ENCODE measurements at regions not wholly inside any gene's neighbourhood (a gene's known extent, or its start where the extent isn't known, plus 50 kb on each side); places are given as distances from the start of the nearest gene placed in this dataset.

DNA sequence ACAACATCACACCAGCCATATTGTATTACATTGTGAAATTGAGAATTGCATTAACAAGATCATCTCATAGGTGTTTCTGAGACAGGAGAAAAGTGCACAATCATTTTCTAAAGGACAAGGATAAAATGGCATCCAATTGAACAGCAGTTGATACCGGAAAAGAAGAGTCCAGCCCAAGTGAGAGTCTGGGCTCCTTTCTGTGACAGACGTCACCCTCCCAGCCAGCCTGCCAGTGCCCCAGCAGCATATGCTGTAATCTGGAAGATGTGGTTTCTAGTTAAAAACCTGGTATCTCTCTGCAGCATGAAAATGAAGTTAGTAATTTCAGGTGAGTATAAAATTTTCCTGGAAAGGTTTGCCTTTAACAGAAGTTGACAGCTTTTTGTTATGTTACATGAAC is 1531.7 kb upstream of the PIK3C3 start:
- WGBS, 3 donors = 72 to 89% (median 73%) methylated on average over 2 of the region's 2 CpGs
- Histone ChIP-seq H3K36me3 (no peaks in the 10 kb centered on the region), H3K4me3 (no peak overlapping the region), H3K27me3 (no peaks in the 10 kb centered on the region), H3K27ac (no peak overlapping the region), H3K9me3 (no peaks in the 10 kb centered on the region), H3K4me1 (ENCODE audit: insufficient read depth) (no peaks in the 10 kb centered on the region)
- intact Hi-C loops (cut with DNase I) = no loop called here
- DNase-seq = no peak
- TF ChIP-seq EP300 (IDR thresholded peaks at IDR 0.05) (no peak), POLR2A (IDR thresholded peaks at IDR 0.05) (no peak)
- TF ChIP-seq, protein P1, sequence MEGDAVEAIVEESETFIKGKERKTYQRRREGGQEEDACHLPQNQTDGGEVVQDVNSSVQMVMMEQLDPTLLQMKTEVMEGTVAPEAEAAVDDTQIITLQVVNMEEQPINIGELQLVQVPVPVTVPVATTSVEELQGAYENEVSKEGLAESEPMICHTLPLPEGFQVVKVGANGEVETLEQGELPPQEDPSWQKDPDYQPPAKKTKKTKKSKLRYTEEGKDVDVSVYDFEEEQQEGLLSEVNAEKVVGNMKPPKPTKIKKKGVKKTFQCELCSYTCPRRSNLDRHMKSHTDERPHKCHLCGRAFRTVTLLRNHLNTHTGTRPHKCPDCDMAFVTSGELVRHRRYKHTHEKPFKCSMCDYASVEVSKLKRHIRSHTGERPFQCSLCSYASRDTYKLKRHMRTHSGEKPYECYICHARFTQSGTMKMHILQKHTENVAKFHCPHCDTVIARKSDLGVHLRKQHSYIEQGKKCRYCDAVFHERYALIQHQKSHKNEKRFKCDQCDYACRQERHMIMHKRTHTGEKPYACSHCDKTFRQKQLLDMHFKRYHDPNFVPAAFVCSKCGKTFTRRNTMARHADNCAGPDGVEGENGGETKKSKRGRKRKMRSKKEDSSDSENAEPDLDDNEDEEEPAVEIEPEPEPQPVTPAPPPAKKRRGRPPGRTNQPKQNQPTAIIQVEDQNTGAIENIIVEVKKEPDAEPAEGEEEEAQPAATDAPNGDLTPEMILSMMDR (IDR thresholded peaks at IDR 0.05) = no peak

DNA sequence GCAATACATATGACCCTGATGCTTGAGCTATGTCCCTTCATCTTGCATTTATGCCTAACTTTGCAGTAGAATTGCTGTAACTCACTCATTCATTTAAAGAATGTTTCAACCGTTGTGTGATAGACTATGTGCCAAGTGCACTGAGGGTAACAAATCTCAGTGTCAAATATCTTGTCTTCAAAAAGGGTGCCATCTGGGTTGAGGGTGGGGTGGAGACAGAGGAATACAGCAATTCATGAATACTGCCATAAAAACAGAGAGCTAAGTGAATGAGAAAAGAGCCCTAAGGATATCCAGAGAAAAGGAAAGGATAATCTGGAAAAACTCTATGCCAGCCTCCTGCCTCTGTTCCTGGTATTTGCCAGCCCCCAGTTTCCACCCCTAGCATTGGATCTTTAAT is 1534.4 kb upstream of the PIK3C3 start:
- 60 to 67% (median 66%) methylated on average over 1 of the region's 1 CpG for WGBS, 3 donors
- no peak overlapping the region for H3K27ac ChIP-seq
- H3K36me3 ChIP-seq = no peaks in the 10 kb centered on the region
- H3K27me3 ChIP-seq = no peaks in the 10 kb centered on the region
- H3K9me3 ChIP-seq = no peaks in the 10 kb centered on the region
- no peak for DNase-seq
- intact Hi-C loops (cut with DNase I) = no loop called here
- no peaks in the 10 kb centered on the region for H3K4me1 ChIP-seq (ENCODE audit: insufficient read depth)
- no peak for TF ChIP-seq POLR2A (IDR thresholded peaks at IDR 0.05)
- TF ChIP-seq, protein P1 (IDR thresholded peaks at IDR 0.05) = no peak
- no peak overlapping the region for H3K4me3 ChIP-seq

- no peaks in the 10 kb centered on the region for H3K27me3 ChIP-seq
- no peak overlapping the region for H3K4me3 ChIP-seq
- no peaks in the 10 kb centered on the region for H3K36me3 ChIP-seq
- H3K27ac ChIP-seq = no peak overlapping the region
- TF ChIP-seq, protein P1 (IDR thresholded peaks at IDR 0.05) = no peak
- TF ChIP-seq EP300 (IDR thresholded peaks at IDR 0.05) (no peak), POLR2A (IDR thresholded peaks at IDR 0.05) (no peak)
- no peaks in the 10 kb centered on the region for H3K9me3 ChIP-seq
- no peak for DNase-seq
- 81 to 94% (median 83%) methylated on average over 1 of the region's 1 CpG for WGBS, 3 donors
- intact Hi-C loops (cut with DNase I) = no loop called here
- no peaks in the 10 kb centered on the region for H3K4me1 ChIP-seq (ENCODE audit: insufficient read depth)
Measured at GRCh38 chr18:40417501-40417900, 1537.5 kb upstream of the PIK3C3 start.

DNA sequence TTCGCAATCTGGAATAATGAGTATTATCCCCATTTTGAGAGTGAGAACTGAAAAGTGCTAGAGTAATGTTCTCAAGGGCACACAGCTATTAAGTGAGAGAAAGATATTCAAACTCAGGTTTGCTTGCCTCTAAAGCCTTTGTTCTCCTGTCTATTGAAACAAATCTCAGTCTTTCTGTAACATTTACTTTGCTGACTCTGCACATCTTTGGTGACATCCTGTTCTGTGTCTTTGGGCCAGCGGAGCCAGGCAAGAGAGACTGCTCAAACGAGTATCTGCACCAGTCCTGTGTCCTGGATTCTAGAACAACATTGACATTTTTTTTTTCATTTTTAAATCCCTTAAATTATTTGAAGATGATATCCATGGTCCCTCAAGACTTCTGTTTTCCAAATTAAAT is 1539.2 kb upstream of the PIK3C3 start:
- WGBS, 3 donors = 60 to 62% (median 61%) methylated on average over 3 of the region's 3 CpGs
- no peak overlapping the region for H3K4me3 ChIP-seq
- TF ChIP-seq, protein P1 (IDR thresholded peaks at IDR 0.05) = no peak
- intact Hi-C loops (cut with DNase I) = no loop called here
- H3K4me1 ChIP-seq (ENCODE audit: insufficient read depth) = no peaks in the 10 kb centered on the region
- no peak overlapping the region for H3K27ac ChIP-seq
- no peaks in the 10 kb centered on the region for H3K9me3 ChIP-seq
- no peaks in the 10 kb centered on the region for H3K36me3 ChIP-seq
- H3K27me3 ChIP-seq = no peaks in the 10 kb centered on the region
- no peak for DNase-seq

Data from ovary (tissue), 7 donors.